Astrocyte of the hippocampus (primary cell): ENCODE measurements at regions not wholly inside any gene's neighbourhood (a gene's known extent, or its start where the extent isn't known, plus 50 kb on each side); places are given as distances from the start of the nearest gene placed in this dataset.

Experiments used
- DNase-seq: peaks from one replicate; pipeline ENCODE4 v3.0.0; 2011; ENCODE audit warnings: low read depth, low spot score

- DNase-seq: no peak
Observed at GRCh38 chrY:11293392-11293791, 1407.6 kb upstream of the USP9Y start.

GRCh38 chrY:11334151-11334550, 1366.9 kb upstream of the USP9Y start:
- peak; percentile 13 for DNase-seq
